Gastrocnemius medialis (tissue), 4 donors: ENCODE measurements at regions not wholly inside any gene's neighbourhood (a gene's known extent, or its start where the extent isn't known, plus 50 kb on each side); places are given as distances from the start of the nearest gene placed in this dataset.

Experiments used
- ATAC-seq, 2 donors: fragments of 150-250 bp; one replicate each; pipeline ENCODE4 v1.9.1; 2016
- DNase-seq, 2 donors: peaks; one replicate each; pipeline ENCODE4 v3.0.0-alpha.2; 2019
- H3K27ac ChIP-seq, 4 donors: fragments of 200-600 bp; sonication (generic); 1 replicate in 1 of 4; 2 replicates in 3 of 4; pipeline ENCODE4 v1.5.1; 2016 to 2018; ENCODE audit warnings: mild to moderate bottlenecking in 2 of 4, moderate library complexity in 1 of 4
- H3K27me3 ChIP-seq, 3 donors: fragments of 200-600 bp; sonication (generic) in 2 of 3; 1 replicate in 1 of 3; 2 replicates in 2 of 3; pipeline versions ENCODE4 v1.5.1 to v1.6.0; 2016 to 2019; ENCODE audit warnings: mild to moderate bottlenecking in 1 of 3, moderate library complexity in 1 of 3
- H3K36me3 ChIP-seq, 2 donors: fragments of 200-600 bp; sonication (generic) in 1 of 2; one replicate each; pipeline ENCODE4 v1.5.1; 2017 to 2018
- H3K4me1 ChIP-seq, 2 donors: fragments of 200-600 bp; sonication (generic) in 1 of 2; one replicate each; pipeline ENCODE4 v1.5.1; 2016 to 2017; ENCODE audit warnings: mild to moderate bottlenecking in 2 of 2
- H3K4me3 ChIP-seq, 4 donors: fragments of 200-600 bp; sonication (generic) in 3 of 4; 1 replicate in 1 of 4; 2 replicates in 3 of 4; pipeline ENCODE4 v1.5.1; 2016 to 2019; ENCODE audit warnings: mild to moderate bottlenecking in 2 of 4
- H3K9me3 ChIP-seq, 3 donors: fragments of 200-600 bp; sonication (generic) in 2 of 3; 1 replicate in 1 of 3; 2 replicates in 2 of 3; pipeline ENCODE4 v1.5.1; 2016 to 2019
- POLR2A ChIP-seq, 2 donors: fragments of 450-650 bp; IDR thresholded peaks; one replicate each; pipeline ENCODE4 v1.6.1; 2017; ENCODE audit warnings: antibody characterized with exemption in 2 of 2, mild to moderate bottlenecking in 2 of 2, moderate library complexity in 2 of 2
- in situ Hi-C, 4 donors: fragments of 200-750 bp; cut with MboI; loops; one replicate each; pipeline versions ENCODE4 v1.15.0 to v1.8.0; 2017; ENCODE audit warnings: low sequenced_read_pairs in 4 of 4
- intact Hi-C: fragments of 100-400 bp; cut with DNase I; formaldehyde crosslinking; loops from one replicate; pipeline ENCODE4 v1.15.1; 2023; ENCODE audit warnings: low total_unique reads
- TF ChIP-seq, protein P1 (sequence below), 5 experiments: fragments of 450-650 bp in 3 of 5; fragments of 200-600 bp in 2 of 5; sonication (generic) in 2 of 5; IDR thresholded peaks in 4 of 5; conservative IDR thresholded peaks in 1 of 5; 1 replicate in 4 of 5; 2 replicates in 1 of 5; pipeline ENCODE4 v1.5.1; 2016 to 2019; ENCODE audit warnings: antibody characterized with exemption in 5 of 5, mild to moderate bottlenecking in 3 of 5, moderate library complexity in 3 of 5

DNA sequence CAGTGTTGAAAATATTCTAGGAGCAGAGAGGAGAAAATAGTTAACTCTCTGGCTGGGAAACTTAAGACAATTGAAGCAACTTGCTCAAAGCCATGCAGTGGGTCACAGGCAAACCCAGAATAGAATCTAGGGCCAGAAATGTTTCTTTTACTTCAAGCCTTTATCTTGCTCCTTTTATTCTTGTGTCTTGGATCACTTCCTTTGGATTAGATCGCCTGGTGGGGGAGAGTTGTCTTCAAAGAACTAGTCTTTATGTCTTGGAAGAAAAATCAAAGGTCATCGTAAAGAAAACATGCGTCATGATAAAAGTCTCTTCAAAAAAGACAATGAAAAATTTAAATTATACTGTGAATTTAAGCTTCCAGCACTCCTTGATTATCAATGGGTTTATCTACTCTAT lies 493.6 kb upstream of the USP24 start:
- in situ Hi-C loops (no loop called here), intact Hi-C loops (no loop called here)
- Histone ChIP-seq H3K9me3 (no peaks in the 10 kb centered on the region), H3K27me3 (no peaks in the 10 kb centered on the region), H3K4me3 (no peak overlapping the region), H3K27ac (no peak overlapping the region), H3K4me1 (no peaks in the 10 kb centered on the region), H3K36me3 (no peaks in the 10 kb centered on the region)
- DNase-seq = no peak
- no peak for TF ChIP-seq POLR2A (IDR thresholded peaks at IDR 0.05)
- TF ChIP-seq, protein P1, sequence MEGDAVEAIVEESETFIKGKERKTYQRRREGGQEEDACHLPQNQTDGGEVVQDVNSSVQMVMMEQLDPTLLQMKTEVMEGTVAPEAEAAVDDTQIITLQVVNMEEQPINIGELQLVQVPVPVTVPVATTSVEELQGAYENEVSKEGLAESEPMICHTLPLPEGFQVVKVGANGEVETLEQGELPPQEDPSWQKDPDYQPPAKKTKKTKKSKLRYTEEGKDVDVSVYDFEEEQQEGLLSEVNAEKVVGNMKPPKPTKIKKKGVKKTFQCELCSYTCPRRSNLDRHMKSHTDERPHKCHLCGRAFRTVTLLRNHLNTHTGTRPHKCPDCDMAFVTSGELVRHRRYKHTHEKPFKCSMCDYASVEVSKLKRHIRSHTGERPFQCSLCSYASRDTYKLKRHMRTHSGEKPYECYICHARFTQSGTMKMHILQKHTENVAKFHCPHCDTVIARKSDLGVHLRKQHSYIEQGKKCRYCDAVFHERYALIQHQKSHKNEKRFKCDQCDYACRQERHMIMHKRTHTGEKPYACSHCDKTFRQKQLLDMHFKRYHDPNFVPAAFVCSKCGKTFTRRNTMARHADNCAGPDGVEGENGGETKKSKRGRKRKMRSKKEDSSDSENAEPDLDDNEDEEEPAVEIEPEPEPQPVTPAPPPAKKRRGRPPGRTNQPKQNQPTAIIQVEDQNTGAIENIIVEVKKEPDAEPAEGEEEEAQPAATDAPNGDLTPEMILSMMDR (IDR thresholded peaks at IDR 0.05 in 4 of 5, conservative IDR thresholded peaks at IDR 0.05 in 1 of 5) = no peak
- no peak for ATAC-seq

DNA sequence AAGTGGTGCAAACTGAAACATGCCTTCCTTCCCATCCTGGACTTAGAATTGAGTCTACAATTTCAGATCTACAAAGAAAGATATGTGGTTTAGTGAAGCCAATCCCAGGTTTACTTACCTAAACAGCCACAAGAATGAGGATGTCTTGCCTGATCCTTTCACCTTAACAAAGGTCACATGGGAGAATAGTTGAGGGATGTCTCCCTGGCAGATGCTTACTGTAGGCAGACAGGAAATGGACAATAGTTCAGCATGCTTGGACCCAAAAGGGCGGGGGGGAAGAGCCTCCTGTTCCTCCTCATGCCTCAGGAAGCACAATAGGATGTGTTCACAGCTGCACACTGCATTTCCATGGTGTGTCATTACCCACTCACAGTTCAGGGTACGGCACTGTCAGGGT lies 492.7 kb upstream of the USP24 start:
- DNase-seq (no peak), ATAC-seq (no peak)
- in situ Hi-C loops = no loop called here
- Histone ChIP-seq H3K4me3 (no peak overlapping the region), H3K36me3 (no peaks in the 10 kb centered on the region), H3K27ac (no peak overlapping the region), H3K9me3 (no peaks in the 10 kb centered on the region), H3K27me3 (no peaks in the 10 kb centered on the region), H3K4me1 (no peaks in the 10 kb centered on the region)
- no peak for TF ChIP-seq POLR2A (IDR thresholded peaks at IDR 0.05)
- TF ChIP-seq, protein P1 (IDR thresholded peaks at IDR 0.05 in 4 of 5, conservative IDR thresholded peaks at IDR 0.05 in 1 of 5) = no peak
- intact Hi-C loops = no loop called here

DNA sequence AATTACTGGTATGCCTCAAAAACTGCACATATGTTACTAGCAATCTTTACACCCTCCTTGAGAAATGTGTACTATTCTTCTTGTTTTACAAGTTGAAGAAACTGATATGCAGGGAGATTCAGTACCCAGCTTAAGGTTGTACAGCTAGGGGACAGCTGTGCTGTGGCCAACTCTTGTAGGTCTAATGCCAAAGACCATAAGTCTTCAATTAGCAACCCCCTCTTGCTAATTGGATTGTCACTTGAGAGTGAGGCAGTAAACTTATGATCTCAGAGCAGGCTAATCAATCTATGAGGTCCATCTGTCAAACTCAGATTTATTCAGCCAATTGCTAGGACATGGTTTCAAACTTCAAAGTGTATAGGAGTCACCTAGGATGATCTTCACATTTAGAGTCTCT lies 492.0 kb upstream of the USP24 start:
- Histone ChIP-seq H3K27me3 (no peaks in the 10 kb centered on the region), H3K27ac (no peak overlapping the region), H3K36me3 (no peaks in the 10 kb centered on the region), H3K4me1 (no peaks in the 10 kb centered on the region), H3K9me3 (no peaks in the 10 kb centered on the region), H3K4me3 (no peak overlapping the region)
- intact Hi-C loops (no loop called here), in situ Hi-C loops (no loop called here)
- TF ChIP-seq, protein P1 (IDR thresholded peaks at IDR 0.05 in 4 of 5, conservative IDR thresholded peaks at IDR 0.05 in 1 of 5) = no peak
- TF ChIP-seq POLR2A (IDR thresholded peaks at IDR 0.05) = no peak
- DNase-seq (no peak), ATAC-seq (no peak)

DNA sequence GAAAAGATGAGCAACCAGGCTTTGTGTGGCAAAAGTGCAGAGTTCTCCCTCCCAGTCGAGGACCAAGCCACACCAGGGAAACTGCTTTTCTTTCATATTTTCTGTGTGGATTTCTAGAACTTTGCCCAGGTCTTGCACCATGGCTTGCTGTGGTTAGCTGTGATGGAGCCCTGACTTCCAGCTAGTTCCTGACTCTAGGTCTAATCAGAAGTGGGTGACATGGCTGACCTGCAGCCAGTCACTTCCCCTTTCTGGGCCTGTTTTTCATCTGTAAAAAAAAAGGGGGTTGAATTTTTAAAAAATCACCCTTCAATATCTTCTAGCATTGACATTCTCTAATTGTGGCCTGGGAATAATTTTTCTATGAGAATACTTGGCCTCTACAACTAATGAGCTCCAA lies 491.2 kb upstream of the USP24 start:
- in situ Hi-C loops (no loop called here), intact Hi-C loops (no loop called here)
- no peak for TF ChIP-seq POLR2A (IDR thresholded peaks at IDR 0.05)
- Histone ChIP-seq H3K4me3 (no peak overlapping the region), H3K9me3 (no peaks in the 10 kb centered on the region), H3K27me3 (no peaks in the 10 kb centered on the region), H3K36me3 (no peaks in the 10 kb centered on the region), H3K27ac (no peak overlapping the region), H3K4me1 (no peaks in the 10 kb centered on the region)
- ATAC-seq (no peak), DNase-seq (no peak)

DNA sequence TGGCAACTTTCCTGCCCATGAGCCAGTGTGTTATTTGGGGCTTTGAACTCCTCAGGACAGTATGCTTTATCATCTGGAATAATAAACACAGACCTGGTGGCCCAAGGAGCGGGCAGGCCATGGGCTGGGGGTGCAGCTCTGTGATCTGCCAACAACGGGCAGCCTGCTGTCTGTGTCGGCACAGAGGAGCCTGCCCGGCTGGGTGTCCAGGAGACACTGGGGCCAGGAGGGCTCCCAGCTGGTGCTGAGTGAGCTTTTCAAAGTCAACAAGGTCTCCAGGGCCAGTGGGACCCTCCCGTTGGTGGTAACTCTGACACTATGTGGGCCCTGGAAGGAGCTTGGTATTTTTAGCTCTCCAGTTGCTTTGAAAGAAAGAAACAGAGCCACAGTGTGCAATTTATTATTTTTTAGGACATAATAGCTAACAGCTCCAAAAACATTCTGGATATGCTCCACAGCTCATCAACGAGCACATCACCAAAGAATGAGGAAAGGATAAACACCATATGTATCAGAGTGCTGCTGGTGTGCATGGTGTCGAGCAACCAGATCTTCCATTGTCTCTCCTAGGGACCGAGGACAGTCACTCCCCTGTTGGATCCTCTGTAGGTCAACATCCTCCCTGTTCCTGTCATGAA lies 488.7 kb upstream of the USP24 start:
- TF ChIP-seq POLR2A (IDR thresholded peaks at IDR 0.05) = no peak
- TF ChIP-seq, protein P1 (IDR thresholded peaks at IDR 0.05 in 4 of 5, conservative IDR thresholded peaks at IDR 0.05 in 1 of 5) = no peak
- no peak for DNase-seq
- H3K4me1 ChIP-seq = no peaks in the 10 kb centered on the region
- no peak overlapping the region for H3K4me3 ChIP-seq
- H3K36me3 ChIP-seq = no peaks in the 10 kb centered on the region
- in situ Hi-C loops = no loop called here
- no peak overlapping the region for H3K27ac ChIP-seq
- ATAC-seq = no peak
- intact Hi-C loops = no loop called here
- no peaks in the 10 kb centered on the region for H3K9me3 ChIP-seq
- no peaks in the 10 kb centered on the region for H3K27me3 ChIP-seq
